ENCODE measurements at regions not wholly inside any gene's neighbourhood (a gene's known extent, or its start where the extent isn't known, plus 50 kb on each side); places are given as distances from the start of the nearest gene placed in this dataset. TPM values are rescaled to one million over a fixed set of nuclear protein-coding genes. Genes with fewer than 3 reads are reported as not detected.

GRCh38 chr5:174664180-174664850 is 60.1 kb upstream of the MSX2 start:
- no peak for ATAC-seq
- DNase-seq = no peak
- Histone ChIP-seq H3K4me1 (no peaks in the 10 kb centered on the region), H3K27me3 (no peaks in the 10 kb centered on the region), H3K27ac (no peak overlapping the region), H3K36me3 (replicated peaks in 1 of 2; ENCODE audit: insufficient read depth in 1 of 2, low read depth in 2 of 2) (no peaks in the 10 kb centered on the region), H3K4me3 (no peak overlapping the region), H3K9me3 (peaks cover 0 to 7% (median 0%) of the 10 kb centered on the region in 3 donors)
- TF ChIP-seq POLR2A (IDR thresholded peaks at IDR 0.05) = no peak
- no peak for TF ChIP-seq CTCF (IDR thresholded peaks at IDR 0.05)
- intact Hi-C loops (cut with DNase I) = no loop called here
- WGBS, 2 donors = 62 to 66% methylated on average over 4 of the region's 4 CpGs

- Histone ChIP-seq H3K4me1 (no peaks in the 10 kb centered on the region), H3K27me3 (no peaks in the 10 kb centered on the region), H3K9me3 (peaks cover 0 to 7% (median 0%) of the 10 kb centered on the region in 3 donors), H3K27ac (no peak overlapping the region), H3K4me3 (no peak overlapping the region), H3K36me3 (replicated peaks in 1 of 2; ENCODE audit: insufficient read depth in 1 of 2, low read depth in 2 of 2) (no peaks in the 10 kb centered on the region)
- DNase-seq = no peak
- 42 to 43% methylated on average over 2 of the region's 2 CpGs for WGBS, 2 donors
- no peak for ATAC-seq
- TF ChIP-seq POLR2A (IDR thresholded peaks at IDR 0.05) (no peak), CTCF (IDR thresholded peaks at IDR 0.05) (no peak)
- intact Hi-C loops (cut with DNase I) = no loop called here
Measured at GRCh38 chr5:174665347-174665746, 59.0 kb upstream of the MSX2 start.

GRCh38 chr5:174667526-174667925 is 56.9 kb upstream of the MSX2 start:
- no peaks in the 10 kb centered on the region for H3K36me3 ChIP-seq (replicated peaks in 1 of 2; ENCODE audit: insufficient read depth in 1 of 2, low read depth in 2 of 2)
- no peak for ATAC-seq
- TF ChIP-seq POLR2A (IDR thresholded peaks at IDR 0.05) (no peak), CTCF (IDR thresholded peaks at IDR 0.05) (no peak)
- no peak for DNase-seq
- no peaks in the 10 kb centered on the region for H3K4me1 ChIP-seq
- no peaks in the 10 kb centered on the region for H3K27me3 ChIP-seq
- intact Hi-C loops (cut with DNase I) = no loop called here
- no peak overlapping the region for H3K4me3 ChIP-seq
- no peak overlapping the region for H3K27ac ChIP-seq
- 69 to 75% methylated on average over 2 of the region's 2 CpGs for WGBS, 2 donors
- peaks cover 0 to 7% (median 0%) of the 10 kb centered on the region in 3 donors for H3K9me3 ChIP-seq

GRCh38 chr5:174668349-174668748 is 56.0 kb upstream of the MSX2 start:
- intact Hi-C loops (cut with DNase I) = no loop called here
- TF ChIP-seq CTCF (IDR thresholded peaks at IDR 0.05) (no peak), POLR2A (IDR thresholded peaks at IDR 0.05) (no peak)
- DNase-seq = no peak
- ATAC-seq = no peak
- Histone ChIP-seq H3K27ac (no peak overlapping the region), H3K27me3 (no peaks in the 10 kb centered on the region), H3K4me3 (no peak overlapping the region), H3K9me3 (peaks cover 0 to 7% (median 0%) of the 10 kb centered on the region in 3 donors), H3K4me1 (no peaks in the 10 kb centered on the region), H3K36me3 (replicated peaks in 1 of 2; ENCODE audit: insufficient read depth in 1 of 2, low read depth in 2 of 2) (no peaks in the 10 kb centered on the region)
- 68 to 74% methylated on average over 5 of the region's 5 CpGs for WGBS, 2 donors

Small RNA genes lying in the stretch of these regions (small RNA-seq; reads per million reads assigned to genes)
- gene HIGD1AP3 (not detected), gene SUMO2P6 (not detected)

All from body of pancreas (tissue), 4 donors.